SU-DHL-6 (cell line): ENCODE measurements at regions not wholly inside any gene's neighbourhood (a gene's known extent, or its start where the extent isn't known, plus 50 kb on each side); places are given as distances from the start of the nearest gene placed in this dataset.

Experiments
- CTCF ChIP-seq: fragments of 200-600 bp; sonication (generic); IDR thresholded peaks from one replicate; pipeline ENCODE4 v1.5.1; 2017; ENCODE audit warnings: antibody characterized with exemption, mild to moderate bottlenecking, low read length, moderate library complexity; ENCODE audit not compliant: insufficient read depth, poor library complexity, severe bottlenecking
- EZH2phosphoT487 ChIP-seq: fragments of 200-600 bp; sonication (generic), shearing (Covaris generic); conservative IDR thresholded peaks from 2 replicates; pipeline ENCODE4 v1.6.1; 2018; ENCODE audit warnings: mild to moderate bottlenecking, antibody characterized with exemption, low read length, moderate library complexity, mixed read lengths

DNA sequence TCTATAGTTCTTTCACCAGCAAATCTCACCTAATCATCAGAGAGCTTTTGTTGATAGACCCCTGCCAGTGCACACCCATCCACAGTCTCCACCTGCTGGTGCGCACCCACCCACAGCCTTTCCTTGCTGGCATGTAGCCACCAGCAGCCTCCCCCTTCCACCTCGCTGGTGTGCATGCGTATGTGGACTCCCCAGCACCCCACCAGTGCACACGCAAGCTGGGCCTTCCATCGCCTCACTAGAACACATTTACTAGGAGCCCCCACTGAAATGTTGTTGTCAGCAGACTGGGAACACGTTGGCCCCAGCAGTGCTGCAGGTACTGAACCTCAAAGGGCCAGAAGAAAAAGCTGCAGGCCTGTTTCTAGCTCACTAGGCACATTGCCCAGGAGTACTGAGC is 104.9 kb upstream of the ZWINT start:
- TF ChIP-seq CTCF (no peak), EZH2phosphoT487 (no peak)
